ENCODE measurements at regions not wholly inside any gene's neighbourhood (a gene's known extent, or its start where the extent isn't known, plus 50 kb on each side); places are given as distances from the start of the nearest gene placed in this dataset.

GRCh38 chr7:128160296-128160695 lies 80.8 kb upstream of the LEP start:
- H3K27ac ChIP-seq, result no peak overlapping the region
- no peak overlapping the region for H3K4me3 ChIP-seq (ENCODE audit: low read depth, low read length)
- no peaks in the 10 kb centered on the region for H3K27me3 ChIP-seq (ENCODE audit: insufficient read depth, low read depth, severe bottlenecking)
- no peaks in the 10 kb centered on the region for H3K36me3 ChIP-seq
- DNase-seq, result no peak
- H3K9me3 ChIP-seq (ENCODE audit: severe bottlenecking), result no peaks in the 10 kb centered on the region
- TF ChIP-seq CTCF (IDR thresholded peaks at IDR 0.05; ENCODE audit: low read depth, low read length), result no peak

GRCh38 chr7:128161466-128162125 lies 79.5 kb upstream of the LEP start:
- Histone ChIP-seq H3K9me3 (ENCODE audit: severe bottlenecking) (no peaks in the 10 kb centered on the region), H3K36me3 (no peaks in the 10 kb centered on the region), H3K4me3 (ENCODE audit: low read depth, low read length) (no peak overlapping the region), H3K27ac (no peak overlapping the region), H3K27me3 (ENCODE audit: insufficient read depth, low read depth, severe bottlenecking) (no peaks in the 10 kb centered on the region)
- no peak for TF ChIP-seq CTCF (IDR thresholded peaks at IDR 0.05; ENCODE audit: low read depth, low read length)
- no peak for DNase-seq

- no peak for TF ChIP-seq CTCF (IDR thresholded peaks at IDR 0.05; ENCODE audit: low read depth, low read length)
- no peak for DNase-seq
- Histone ChIP-seq H3K36me3 (no peaks in the 10 kb centered on the region), H3K4me3 (ENCODE audit: low read depth, low read length) (no peak overlapping the region), H3K27ac (no peak overlapping the region), H3K27me3 (ENCODE audit: insufficient read depth, low read depth, severe bottlenecking) (no peaks in the 10 kb centered on the region), H3K9me3 (ENCODE audit: severe bottlenecking) (no peaks in the 10 kb centered on the region)
Measured at GRCh38 chr7:128162666-128163065, 78.4 kb upstream of the LEP start.

- H3K27me3 ChIP-seq (ENCODE audit: insufficient read depth, low read depth, severe bottlenecking), result no peaks in the 10 kb centered on the region
- H3K36me3 ChIP-seq, result no peaks in the 10 kb centered on the region
- H3K9me3 ChIP-seq (ENCODE audit: severe bottlenecking), result no peaks in the 10 kb centered on the region
- H3K27ac ChIP-seq, result no peak overlapping the region
- TF ChIP-seq CTCF (IDR thresholded peaks at IDR 0.05; ENCODE audit: low read depth, low read length), result no peak
- no peak for DNase-seq
- H3K4me3 ChIP-seq (ENCODE audit: low read depth, low read length), result no peak overlapping the region
Measured at GRCh38 chr7:128163473-128163872, 77.6 kb upstream of the LEP start.

- TF ChIP-seq CTCF (IDR thresholded peaks at IDR 0.05; ENCODE audit: low read depth, low read length), result no peak
- Histone ChIP-seq H3K9me3 (ENCODE audit: severe bottlenecking) (no peaks in the 10 kb centered on the region), H3K27me3 (ENCODE audit: insufficient read depth, low read depth, severe bottlenecking) (no peaks in the 10 kb centered on the region), H3K36me3 (no peaks in the 10 kb centered on the region), H3K27ac (no peak overlapping the region), H3K4me3 (ENCODE audit: low read depth, low read length) (no peak overlapping the region)
- no peak for DNase-seq
Measured at GRCh38 chr7:128164061-128164954, 76.8 kb upstream of the LEP start.

All from WERI-Rb-1 (cell line).